KOPT-K1 (cell line): ENCODE measurements at regions not wholly inside any gene's neighbourhood (a gene's known extent, or its start where the extent isn't known, plus 50 kb on each side); places are given as distances from the start of the nearest gene placed in this dataset.
A peak's percentile ranks its signal among the peaks of the same experiment; 100 is the strongest.
"Not testable (repeated sequence)": the region's sequence is repeated elsewhere in the genome, so short reads cannot be mapped to it uniquely, and the experiment has no call there.

ENCODE experiments used
- H3K27ac ChIP-seq: fragments of 200-600 bp; sonication (generic); 2 replicates; pipeline ENCODE4 v1.5.1; 2016; ENCODE audit warnings: antibody characterized with exemption, mild to moderate bottlenecking, low read depth, low read length; ENCODE audit not compliant: poor library complexity, severe bottlenecking
- H3K36me3 ChIP-seq: fragments of 200-600 bp; sonication (generic); 2 replicates; pipeline ENCODE4 v1.5.1; 2017; ENCODE audit warnings: antibody characterized with exemption, mild to moderate bottlenecking, low read length, moderate library complexity; ENCODE audit not compliant: insufficient read depth
- H3K9me3 ChIP-seq: fragments of 200-600 bp; sonication (generic); 2 replicates; pipeline ENCODE4 v1.5.1; 2017; ENCODE audit warnings: antibody characterized with exemption, low read length, mild to moderate bottlenecking; ENCODE audit not compliant: insufficient read depth, poor library complexity, severe bottlenecking

DNA sequence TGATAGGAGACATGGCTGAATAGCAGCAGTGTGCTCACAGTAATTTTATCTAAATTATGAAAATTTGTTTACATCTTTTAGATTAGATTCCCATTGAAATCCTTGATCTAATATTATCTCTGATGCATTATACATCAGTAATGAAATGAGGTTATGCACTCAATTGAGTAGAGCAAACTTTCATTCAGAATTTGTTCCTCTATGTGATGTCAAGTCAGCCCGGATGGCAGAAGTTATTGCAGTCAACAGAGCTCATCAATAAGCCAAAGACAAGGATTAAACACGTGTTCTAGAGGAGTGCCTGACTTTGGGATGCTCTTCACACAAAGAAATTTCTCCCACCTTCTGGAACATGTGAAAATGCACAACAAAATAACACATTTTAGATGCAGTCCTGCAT lies 688.8 kb downstream of the TMEM121 start:
- no peaks in the 10 kb centered on the region for H3K9me3 ChIP-seq
- H3K27ac ChIP-seq: peak overlapping the region; percentile 49
- H3K36me3 ChIP-seq: no peaks in the 10 kb centered on the region

DNA sequence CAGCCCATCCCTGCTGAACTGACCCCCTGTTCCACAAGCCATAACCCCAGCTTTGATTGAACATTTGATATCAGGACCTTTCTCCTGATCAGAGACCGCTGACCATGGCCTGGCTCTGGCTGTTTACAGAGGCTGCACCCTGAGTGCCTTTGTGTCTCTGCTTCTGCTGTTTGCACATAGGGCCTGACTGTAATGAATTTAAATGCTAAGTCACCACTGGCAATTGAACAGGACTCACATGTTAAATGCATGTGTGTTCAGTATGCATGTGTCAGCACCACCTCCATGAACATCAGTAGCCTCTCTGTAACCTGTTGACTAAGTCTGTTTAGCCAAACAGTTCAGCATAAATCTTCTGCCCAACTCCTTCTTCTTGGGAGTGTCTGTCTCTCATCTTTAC lies 690.3 kb downstream of the TMEM121 start:
- H3K36me3 ChIP-seq: no peaks in the 10 kb centered on the region
- no peaks in the 10 kb centered on the region for H3K9me3 ChIP-seq
- peak overlapping the region; percentile 86 for H3K27ac ChIP-seq

DNA sequence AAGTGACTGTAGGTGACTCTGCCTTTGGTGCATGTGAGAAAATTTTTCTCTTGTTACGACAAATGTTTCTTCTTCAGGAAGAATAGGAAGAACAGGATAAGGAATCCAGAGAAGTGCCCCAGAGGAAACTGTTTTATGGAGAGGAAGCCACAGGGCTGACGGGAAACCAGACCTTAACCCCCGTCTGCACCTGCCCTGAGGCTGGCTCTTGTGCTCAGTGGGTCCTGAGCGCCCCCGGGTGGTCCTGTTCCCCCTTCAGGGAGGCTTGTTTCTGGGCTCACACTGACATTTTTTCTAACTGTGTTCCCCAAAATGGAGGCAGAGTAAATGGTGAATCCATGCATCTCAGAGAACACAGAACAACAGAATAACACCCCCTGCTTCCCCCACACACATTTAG lies 691.8 kb downstream of the TMEM121 start:
- no peaks in the 10 kb centered on the region for H3K36me3 ChIP-seq
- peak overlapping the region; percentile 86 for H3K27ac ChIP-seq
- no peaks in the 10 kb centered on the region for H3K9me3 ChIP-seq

DNA sequence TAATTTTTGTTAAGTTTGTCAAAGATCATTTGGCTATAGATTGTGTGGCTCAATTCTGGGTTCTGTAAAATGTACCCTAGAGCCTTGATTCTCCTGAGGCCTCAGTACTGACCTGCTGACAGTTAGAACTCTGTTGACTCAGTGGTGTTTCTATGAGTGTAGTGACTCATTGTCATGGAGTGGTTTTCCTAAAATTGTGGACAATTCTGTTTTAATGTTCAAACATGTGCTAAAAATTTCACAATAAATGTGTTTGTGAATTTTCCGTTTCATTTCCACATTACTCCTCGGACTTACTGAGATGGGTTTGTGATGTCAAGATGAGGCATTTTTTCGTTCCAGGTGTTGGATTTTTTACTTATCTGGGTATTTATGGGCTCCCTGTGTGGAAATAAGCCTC lies 695.9 kb downstream of the TMEM121 start:
- Histone ChIP-seq H3K9me3 (no peaks in the 10 kb centered on the region), H3K27ac (peak overlapping the region; percentile 85), H3K36me3 (no peaks in the 10 kb centered on the region)

DNA sequence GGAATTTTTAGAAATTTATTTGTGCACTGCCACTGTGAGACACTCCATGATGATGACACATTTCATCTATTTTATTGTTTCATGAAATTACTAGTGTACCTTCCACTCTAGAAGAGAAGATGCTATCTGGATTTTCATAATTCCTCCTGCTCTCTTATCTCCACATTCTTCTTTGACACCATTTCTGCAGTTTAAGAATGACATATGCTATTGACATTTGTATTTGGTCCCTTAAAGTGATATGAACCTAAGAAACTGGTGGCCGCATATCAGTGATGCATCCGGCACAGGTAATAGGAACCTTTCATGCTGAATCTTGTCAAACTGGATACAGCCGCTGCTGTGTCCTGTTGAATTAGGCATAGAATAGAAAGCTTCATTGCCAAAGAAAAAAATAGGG lies 696.3 kb downstream of the TMEM121 start:
- Histone ChIP-seq H3K27ac (peak overlapping the region; percentile 85), H3K9me3 (no peaks in the 10 kb centered on the region), H3K36me3 (no peaks in the 10 kb centered on the region)

DNA sequence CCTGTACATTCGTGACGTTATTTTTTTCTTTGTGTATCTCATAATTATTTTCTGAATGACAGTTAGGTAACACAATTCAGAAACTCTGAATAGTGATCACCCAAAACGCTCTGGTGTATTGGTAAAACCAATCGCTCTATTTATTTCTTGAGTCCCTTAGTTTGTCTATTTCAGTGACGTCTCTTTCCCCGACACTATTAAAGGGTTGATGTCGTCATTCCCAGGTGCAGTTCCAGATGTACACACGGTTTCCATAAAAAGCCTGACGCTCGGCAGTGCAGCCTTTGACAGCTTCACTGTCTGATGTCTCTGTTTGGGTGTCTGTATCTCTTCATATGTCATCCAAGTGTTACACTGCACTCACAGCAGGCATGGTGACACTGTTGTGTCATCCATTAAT lies 701.4 kb downstream of the TMEM121 start:
- Histone ChIP-seq H3K9me3 (no peaks in the 10 kb centered on the region), H3K36me3 (no peaks in the 10 kb centered on the region), H3K27ac (peak overlapping the region; percentile 87)

DNA sequence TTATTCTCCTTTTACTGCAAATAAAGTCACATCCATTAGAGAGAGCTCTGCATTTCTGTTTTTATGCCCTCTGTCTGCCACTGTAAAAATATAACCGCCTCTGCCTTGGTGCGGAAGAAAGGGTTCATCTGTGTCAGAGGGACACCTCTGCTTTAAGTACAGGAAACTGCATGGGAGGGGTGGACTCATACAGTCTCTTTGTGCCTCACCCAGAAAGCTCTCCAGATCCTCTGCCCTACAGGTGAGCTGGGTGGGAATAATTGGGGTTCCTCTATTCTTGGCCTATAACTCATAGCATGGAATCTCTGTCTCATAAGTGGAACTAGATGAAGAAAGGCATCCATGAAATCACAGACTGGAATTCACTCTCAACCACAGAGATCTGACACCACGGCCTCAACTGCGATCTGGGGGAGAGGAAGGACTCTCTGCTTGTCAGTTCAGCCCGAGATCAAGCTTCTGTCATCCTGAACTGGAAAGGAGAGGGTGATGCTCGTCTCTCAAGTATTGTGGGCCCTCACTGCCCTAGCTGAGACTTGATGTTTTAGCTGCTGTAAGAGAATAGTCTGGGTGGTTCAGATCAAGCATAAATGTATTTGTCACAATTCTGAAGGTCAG lies 702.3 kb downstream of the TMEM121 start:
- no peaks in the 10 kb centered on the region for H3K36me3 ChIP-seq
- no peaks in the 10 kb centered on the region for H3K9me3 ChIP-seq
- peak overlapping the region; percentile 87 for H3K27ac ChIP-seq

DNA sequence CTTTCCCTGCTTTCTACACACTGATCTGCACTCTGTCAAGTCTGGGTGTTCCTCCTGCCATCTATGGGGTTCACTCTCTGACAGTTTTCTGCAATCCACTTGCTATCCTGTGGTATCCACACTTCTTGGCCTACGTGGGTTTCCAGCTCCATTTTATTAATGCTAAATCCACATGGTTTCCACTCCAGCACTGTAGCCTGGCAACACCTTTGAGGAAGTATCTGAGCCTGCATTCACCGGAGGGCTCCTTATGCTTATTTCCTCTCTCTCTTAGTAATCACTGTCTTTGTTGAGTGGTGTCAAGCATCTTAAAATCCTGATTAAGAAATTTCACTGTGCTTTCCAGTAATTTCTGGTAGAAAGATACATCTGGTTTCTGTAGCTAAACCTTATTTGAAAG lies 703.7 kb downstream of the TMEM121 start:
- H3K9me3 ChIP-seq: no peaks in the 10 kb centered on the region
- no peaks in the 10 kb centered on the region for H3K36me3 ChIP-seq
- H3K27ac ChIP-seq: peak overlapping the region; percentile 70

DNA sequence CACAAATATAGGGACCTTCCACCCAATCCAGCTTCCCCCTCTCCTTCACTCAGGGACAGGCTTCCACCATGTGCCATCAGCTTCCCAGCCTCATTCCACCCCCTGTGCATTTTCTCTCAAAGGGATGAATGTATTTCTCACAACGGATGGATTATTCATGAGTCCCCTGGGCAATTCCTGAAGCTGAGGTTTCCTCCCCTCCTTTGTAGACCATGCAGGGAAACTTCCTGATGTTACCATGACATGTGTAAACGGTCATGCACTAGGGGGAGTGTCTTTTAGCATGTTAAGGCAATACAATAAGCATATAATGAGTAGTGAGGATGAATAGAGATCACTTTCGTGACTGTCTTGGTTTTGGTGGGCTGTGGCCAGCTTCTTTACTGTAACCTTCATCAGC lies 706.8 kb downstream of the TMEM121 start:
- H3K27ac ChIP-seq: peak overlapping the region; percentile 47
- not testable (repeated sequence) for H3K9me3 ChIP-seq, H3K36me3 ChIP-seq

DNA sequence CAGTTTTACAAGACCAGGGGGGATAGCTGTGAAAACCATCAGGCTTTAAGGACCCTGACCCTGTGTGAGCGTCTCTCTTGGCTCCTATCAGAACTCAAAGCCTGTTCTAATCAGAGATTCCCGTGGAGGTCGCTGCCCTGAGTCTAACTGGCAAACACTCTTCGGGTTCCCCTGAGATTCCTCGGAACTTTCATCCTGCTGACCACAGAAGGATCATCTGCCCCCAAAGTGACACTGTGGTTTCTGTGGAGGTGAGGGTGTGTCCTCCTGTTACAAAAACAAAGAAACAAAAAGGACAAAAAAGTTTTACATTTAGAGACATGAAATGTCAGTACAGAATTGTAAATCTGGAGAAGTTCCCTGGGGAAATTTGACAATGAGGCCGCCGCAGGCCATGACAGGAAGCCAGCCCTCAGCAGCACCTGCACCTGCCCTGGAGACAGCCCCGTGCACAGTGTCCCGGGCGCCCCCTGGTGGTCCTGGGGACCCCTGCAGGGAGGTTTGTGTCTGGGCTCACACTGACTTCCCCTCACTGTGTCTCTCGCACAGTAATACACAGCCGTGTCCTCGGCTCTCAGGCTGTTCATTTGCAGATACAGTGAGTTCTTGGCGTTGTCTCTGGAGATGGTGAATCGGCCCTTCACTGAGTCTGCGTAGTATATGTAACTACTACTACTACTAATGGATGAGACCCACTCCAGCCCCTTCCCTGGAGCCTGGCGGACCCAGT lies 708.3 kb downstream of the TMEM121 start:
- peak overlapping the region; percentile 63 for H3K27ac ChIP-seq
- not testable (repeated sequence) for H3K36me3 ChIP-seq, H3K9me3 ChIP-seq

DNA sequence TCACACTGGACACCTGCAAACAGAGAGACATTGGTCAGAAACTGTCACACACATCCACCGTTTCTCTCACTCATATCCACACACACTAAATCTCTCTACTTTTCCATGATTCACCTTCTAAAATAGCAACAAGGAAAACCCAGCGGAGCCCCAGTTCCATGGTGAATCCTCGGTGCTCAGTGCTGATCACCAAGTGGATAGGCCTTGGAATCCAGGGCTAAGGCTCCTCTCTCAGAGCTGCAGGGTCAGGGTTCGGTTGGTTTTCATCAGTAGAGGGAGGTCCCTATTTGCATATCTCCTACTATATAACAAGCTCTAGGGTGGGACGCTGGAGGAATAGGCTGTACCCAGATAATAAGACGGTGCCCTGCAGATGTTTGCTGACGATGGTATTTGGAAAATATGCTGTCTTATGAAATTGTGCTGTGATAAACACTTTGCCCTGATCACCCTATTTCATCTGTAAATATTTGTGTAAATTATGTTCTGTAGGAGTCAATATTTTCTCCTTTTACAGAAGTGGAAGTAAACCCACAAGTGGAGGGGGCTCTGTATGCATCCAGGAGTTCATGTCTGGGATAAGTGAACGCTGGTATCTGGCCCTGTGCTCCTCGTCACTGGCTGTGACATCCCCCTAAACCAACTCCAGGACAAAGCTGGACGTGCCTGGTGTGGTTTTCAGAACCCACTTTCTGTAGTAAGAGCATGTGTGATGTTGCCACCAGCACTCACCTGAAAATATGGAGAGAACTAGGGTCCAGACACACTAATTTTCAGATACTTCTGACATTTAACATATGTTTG lies 709.2 kb downstream of the TMEM121 start:
- Histone ChIP-seq H3K36me3 (no peaks in the 10 kb centered on the region), H3K27ac (peak overlapping the region; percentile 63), H3K9me3 (no peaks in the 10 kb centered on the region)

DNA sequence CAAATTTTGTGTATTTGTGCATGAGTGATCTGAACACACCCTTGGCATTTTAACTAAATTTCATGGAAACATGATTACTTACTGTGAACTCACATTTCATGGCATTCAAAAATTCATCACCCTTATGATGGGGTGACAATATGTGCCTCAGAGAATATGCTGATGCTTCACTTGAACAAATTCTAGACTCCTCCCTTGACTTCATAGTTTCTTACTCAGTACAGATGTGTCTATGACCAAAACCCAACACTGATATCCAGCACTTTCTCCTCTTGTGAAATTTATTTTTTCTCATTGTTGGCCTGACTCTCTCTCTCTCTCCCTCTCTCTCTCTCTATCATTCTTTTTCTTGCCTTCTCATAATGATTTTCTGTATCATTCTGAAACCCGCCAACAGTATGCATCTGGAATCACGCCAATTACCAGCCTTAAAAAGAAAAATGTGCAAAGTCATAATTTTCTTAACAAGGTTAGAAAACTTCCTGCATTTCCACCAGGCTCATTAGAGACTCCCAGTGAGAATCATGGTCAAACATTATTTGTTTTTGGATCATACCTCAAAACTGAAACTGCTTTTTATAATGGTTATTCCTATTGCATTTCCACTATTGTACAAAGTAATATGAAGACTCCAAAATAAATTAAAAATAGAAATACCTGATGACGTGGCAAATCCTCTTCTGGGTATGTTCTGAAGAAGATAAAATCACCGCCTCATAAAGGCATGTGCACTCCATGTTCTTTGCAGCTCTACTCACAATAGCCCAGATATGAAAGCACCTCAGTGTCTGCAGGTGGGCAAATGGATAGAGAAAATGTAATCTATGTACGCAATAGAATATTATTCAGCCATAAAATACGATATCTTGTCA lies 722.2 kb downstream of the TMEM121 start:
- no peak overlapping the region for H3K27ac ChIP-seq
- H3K9me3 ChIP-seq: no peaks in the 10 kb centered on the region
- H3K36me3 ChIP-seq: no peaks in the 10 kb centered on the region

DNA sequence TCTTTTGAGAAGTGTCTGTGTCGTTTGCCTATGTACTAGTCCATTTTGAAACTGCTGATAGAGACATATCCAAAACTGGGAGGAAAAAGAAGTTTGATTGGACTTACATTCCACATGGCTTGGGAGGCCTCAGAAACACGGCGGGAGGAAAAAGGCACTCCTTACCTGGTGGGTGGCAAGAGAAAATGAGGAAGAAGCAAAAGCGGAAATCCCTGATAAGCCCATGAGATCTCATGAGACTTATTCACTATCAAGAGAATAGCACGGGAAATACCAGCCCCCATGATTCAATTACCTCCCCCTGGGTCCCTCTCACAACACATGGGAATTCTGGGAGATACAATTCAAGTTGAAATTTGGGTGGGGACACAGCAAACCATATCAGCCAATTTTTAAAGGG lies 727.6 kb downstream of the TMEM121 start:
- not testable (repeated sequence) for H3K9me3 ChIP-seq

DNA sequence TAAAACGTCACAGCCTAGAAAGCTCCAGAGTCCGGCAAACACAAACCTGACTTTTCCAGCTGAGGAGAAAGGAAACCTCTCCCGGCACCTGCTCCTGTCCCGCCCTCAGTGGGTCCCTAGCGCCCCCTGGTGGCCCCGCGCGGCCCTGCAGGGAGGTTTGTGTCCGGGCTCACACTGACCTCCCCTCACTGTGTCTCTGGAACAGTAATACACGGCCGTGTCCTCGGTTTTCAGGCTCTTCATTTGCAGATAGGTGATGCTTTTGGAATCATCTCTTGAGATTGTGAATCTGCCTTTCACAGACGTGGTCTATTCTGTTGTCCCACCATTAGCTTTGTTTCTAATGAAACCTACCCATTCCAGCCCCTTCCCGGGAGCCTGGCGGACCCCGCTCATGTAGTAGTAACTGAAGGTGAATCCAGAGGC lies 731.2 kb downstream of the TMEM121 start:
- H3K9me3 ChIP-seq, H3K36me3 ChIP-seq: not testable (repeated sequence)
- peak overlapping the region; percentile 30 for H3K27ac ChIP-seq

More for the DNA sequence above, 727.6 kb downstream of the TMEM121 start:
- not testable (repeated sequence) for H3K36me3 ChIP-seq, H3K27ac ChIP-seq
